WTC11 (cell line): ENCODE measurements at regions not wholly inside any gene's neighbourhood (a gene's known extent, or its start where the extent isn't known, plus 50 kb on each side); places are given as distances from the start of the nearest gene placed in this dataset.

Experiments used
- ATF3 ChIP-seq: sonication (generic); formaldehyde crosslinking; conservative IDR thresholded peaks from 2 replicates; pipeline ENCODE4 v1.8.1; 2022; ENCODE audit warnings: mild to moderate bottlenecking, missing genetic modification reagents
- CREB1 ChIP-seq: sonication (generic); formaldehyde crosslinking; IDR thresholded peaks from 2 replicates; pipeline ENCODE4 v1.8.0; 2023; ENCODE audit warnings: mild to moderate bottlenecking, missing genetic modification reagents
- CTCF ChIP-seq: fragments of 200-600 bp; IDR thresholded peaks from 2 replicates; pipeline ENCODE4 v1.8.0; 2022; ENCODE audit warnings: antibody characterized with exemption
- ELF4 ChIP-seq: sonication (generic); formaldehyde crosslinking; IDR thresholded peaks from 2 replicates; pipeline ENCODE4 v1.8.1; 2022; ENCODE audit warnings: low read depth, mild to moderate bottlenecking, moderate library complexity, missing genetic modification reagents
- IRF1 ChIP-seq: sonication (generic); formaldehyde crosslinking; IDR thresholded peaks from 2 replicates; pipeline ENCODE4 v1.8.0; 2023; ENCODE audit warnings: missing genetic modification reagents
- JAZF1 ChIP-seq: fragments of 250-450 bp; sonication (Bioruptor Pico); IDR thresholded peaks from 2 replicates; pipeline ENCODE4 v1.9.0; 2021; ENCODE audit warnings: moderate library complexity, mild to moderate bottlenecking, inconsistent platforms
- JUN ChIP-seq: sonication (generic); formaldehyde crosslinking; IDR thresholded peaks from 2 replicates; pipeline ENCODE4 v1.8.0; 2023; ENCODE audit warnings: mild to moderate bottlenecking, missing genetic modification reagents
- MAX ChIP-seq: sonication (generic); formaldehyde crosslinking; IDR thresholded peaks from 2 replicates; pipeline ENCODE4 v1.8.0; 2022; ENCODE audit warnings: mild to moderate bottlenecking, missing genetic modification reagents
- NR2C2 ChIP-seq: sonication (generic); formaldehyde crosslinking; IDR thresholded peaks from 2 replicates; pipeline ENCODE4 v1.8.0; 2022; ENCODE audit warnings: mild to moderate bottlenecking, missing genetic modification reagents
- TCF7 ChIP-seq: sonication (generic); formaldehyde crosslinking; IDR thresholded peaks from 2 replicates; pipeline ENCODE4 v1.8.0; 2022; ENCODE audit warnings: mild to moderate bottlenecking, low read depth, missing genetic modification reagents, moderate library complexity
- ZBTB21 ChIP-seq: sonication (generic); formaldehyde crosslinking; IDR thresholded peaks from 2 replicates; pipeline ENCODE4 v1.8.1; 2023; ENCODE audit warnings: mild to moderate bottlenecking, missing genetic modification reagents, borderline replicate concordance
- TF ChIP-seq, protein P1 (sequence below): sonication (generic); formaldehyde crosslinking; conservative IDR thresholded peaks from 2 replicates; pipeline ENCODE4 v1.8.1; 2023; ENCODE audit warnings: mild to moderate bottlenecking, low read depth, missing genetic modification reagents, moderate library complexity

- no peak for TF ChIP-seq CTCF
- TF ChIP-seq ZBTB21 (CRISPR knock-in tag) = no peak
- TF ChIP-seq JUN (CRISPR knock-in tag) = no peak
- TF ChIP-seq, protein P1, sequence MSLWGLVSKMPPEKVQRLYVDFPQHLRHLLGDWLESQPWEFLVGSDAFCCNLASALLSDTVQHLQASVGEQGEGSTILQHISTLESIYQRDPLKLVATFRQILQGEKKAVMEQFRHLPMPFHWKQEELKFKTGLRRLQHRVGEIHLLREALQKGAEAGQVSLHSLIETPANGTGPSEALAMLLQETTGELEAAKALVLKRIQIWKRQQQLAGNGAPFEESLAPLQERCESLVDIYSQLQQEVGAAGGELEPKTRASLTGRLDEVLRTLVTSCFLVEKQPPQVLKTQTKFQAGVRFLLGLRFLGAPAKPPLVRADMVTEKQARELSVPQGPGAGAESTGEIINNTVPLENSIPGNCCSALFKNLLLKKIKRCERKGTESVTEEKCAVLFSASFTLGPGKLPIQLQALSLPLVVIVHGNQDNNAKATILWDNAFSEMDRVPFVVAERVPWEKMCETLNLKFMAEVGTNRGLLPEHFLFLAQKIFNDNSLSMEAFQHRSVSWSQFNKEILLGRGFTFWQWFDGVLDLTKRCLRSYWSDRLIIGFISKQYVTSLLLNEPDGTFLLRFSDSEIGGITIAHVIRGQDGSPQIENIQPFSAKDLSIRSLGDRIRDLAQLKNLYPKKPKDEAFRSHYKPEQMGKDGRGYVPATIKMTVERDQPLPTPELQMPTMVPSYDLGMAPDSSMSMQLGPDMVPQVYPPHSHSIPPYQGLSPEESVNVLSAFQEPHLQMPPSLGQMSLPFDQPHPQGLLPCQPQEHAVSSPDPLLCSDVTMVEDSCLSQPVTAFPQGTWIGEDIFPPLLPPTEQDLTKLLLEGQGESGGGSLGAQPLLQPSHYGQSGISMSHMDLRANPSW (CRISPR knock-in tag) = no peak
- no peak for TF ChIP-seq IRF1
- TF ChIP-seq JAZF1 (CRISPR knock-in tag) = no peak
- no peak for TF ChIP-seq MAX
- TF ChIP-seq ATF3 (CRISPR knock-in tag) = no peak
- TF ChIP-seq TCF7 (CRISPR knock-in tag) = no peak
- no peak for TF ChIP-seq CREB1 (CRISPR knock-in tag)
- no peak for TF ChIP-seq NR2C2
- no peak for TF ChIP-seq ELF4 (CRISPR knock-in tag)
Measured at GRCh38 chr22:49589811-49590210, 237.9 kb downstream of the BRD1 start.
